CD14-positive monocyte (primary cell): ENCODE measurements at regions not wholly inside any gene's neighbourhood (a gene's known extent, or its start where the extent isn't known, plus 50 kb on each side); places are given as distances from the start of the nearest gene placed in this dataset.

ENCODE experiments used
- DNase-seq, 3 donors: peaks; one replicate each; pipeline ENCODE4 v3.0.0-alpha.2; 2011 to 2022
- H2AFZ ChIP-seq: 2 replicates; pipeline ENCODE4 v1.6.0; 2012; ENCODE audit warnings: mild to moderate bottlenecking, low read depth, low read length, inconsistent platforms; ENCODE audit not compliant: insufficient read depth, poor library complexity, severe bottlenecking
- H3K27ac ChIP-seq, 2 donors: 1 replicate in 1 of 2; 2 replicates in 1 of 2; pipeline ENCODE4 v1.5.1; 2012 to 2013; ENCODE audit warnings: low read length in 2 of 2, control low read depth in 1 of 2, inconsistent platforms in 1 of 2, low read depth in 1 of 2, mild to moderate bottlenecking in 1 of 2
- H3K27me3 ChIP-seq, 2 donors: one replicate each; pipeline versions ENCODE4 v1.6.0 to v1.6.1; 2011 to 2013; ENCODE audit warnings: low read length in 2 of 2; ENCODE audit not compliant: control insufficient read depth in 2 of 2, insufficient read depth in 2 of 2
- H3K36me3 ChIP-seq, 2 donors: replicated peaks in 1 of 2; 1 replicate in 1 of 2; 2 replicates in 1 of 2; pipeline versions ENCODE4 v1.5.1 to v1.6.1; 2012 to 2013; ENCODE audit warnings: low read length in 2 of 2, control low read depth in 1 of 2, inconsistent platforms in 1 of 2, mild to moderate bottlenecking in 1 of 2; ENCODE audit not compliant: insufficient read depth in 2 of 2, control insufficient read depth in 1 of 2
- H3K4me1 ChIP-seq, 2 donors: 1 replicate in 1 of 2; 2 replicates in 1 of 2; pipeline versions ENCODE4 v1.5.1 to v1.6.1; 2012 to 2013; ENCODE audit warnings: low read length in 2 of 2, control low read depth in 1 of 2, inconsistent platforms in 1 of 2, mild to moderate bottlenecking in 1 of 2, moderate library complexity in 1 of 2; ENCODE audit not compliant: insufficient read depth in 2 of 2, control insufficient read depth in 1 of 2
- H3K4me2 ChIP-seq: replicated peaks from 2 replicates; pipeline ENCODE3; 2012; ENCODE audit warnings: low read length, moderate library complexity, mild to moderate bottlenecking; ENCODE audit not compliant: poor library complexity, severe bottlenecking; ENCODE audit errors: extremely low read depth
- H3K4me3 ChIP-seq, 3 experiments: fragments of 200-600 bp in 1 of 3; sonication (generic) in 1 of 3; replicated peaks in 1 of 3; 1 replicate in 2 of 3; 2 replicates in 1 of 3; pipeline ENCODE4 v1.5.1; 2011 to 2013; ENCODE audit warnings: low read length in 3 of 3, mild to moderate bottlenecking in 3 of 3, control low read depth in 2 of 3, low read depth in 2 of 3, inconsistent platforms in 1 of 3, moderate library complexity in 1 of 3
- H3K79me2 ChIP-seq: 2 replicates; pipeline ENCODE4 v1.6.0; 2012; ENCODE audit warnings: mild to moderate bottlenecking, control low read depth, inconsistent platforms, low read length, moderate library complexity; ENCODE audit not compliant: insufficient read depth
- H3K9ac ChIP-seq: 2 replicates; pipeline ENCODE4 v1.6.0; 2017; ENCODE audit warnings: low read length, mild to moderate bottlenecking; ENCODE audit not compliant: insufficient read depth, poor library complexity, severe bottlenecking
- H3K9me3 ChIP-seq, 2 donors: replicated peaks in 1 of 2; 1 replicate in 1 of 2; 2 replicates in 1 of 2; pipeline versions ENCODE4 v1.5.1 to v1.6.1; 2012 to 2013; ENCODE audit warnings: low read length in 2 of 2, control low read depth in 1 of 2; ENCODE audit not compliant: control insufficient read depth in 1 of 2, insufficient read depth in 1 of 2
- H4K20me1 ChIP-seq: 2 replicates; pipeline ENCODE4 v1.6.0; 2012; ENCODE audit warnings: mild to moderate bottlenecking, low read length, control low read depth, moderate library complexity; ENCODE audit not compliant: insufficient read depth
- H3K27ac Mint-ChIP-seq, 7 donors: one replicate each; pipeline ENCODE4 v1.8.0; 2020; ENCODE audit warnings: mild to moderate bottlenecking in 7 of 7, mixed read lengths in 7 of 7, moderate library complexity in 6 of 7, inconsistent platforms in 2 of 7
- H3K27me3 Mint-ChIP-seq, 3 donors: one replicate each; pipeline ENCODE4 v1.8.0; 2021 to 2022; ENCODE audit warnings: low read depth in 3 of 3, mild to moderate bottlenecking in 3 of 3, mixed read lengths in 3 of 3, moderate library complexity in 3 of 3, inconsistent platforms in 1 of 3
- H3K36me3 Mint-ChIP-seq, 2 donors: one replicate each; pipeline ENCODE4 v1.8.0; 2020; ENCODE audit warnings: mixed read lengths in 2 of 2, inconsistent platforms in 1 of 2, mild to moderate bottlenecking in 1 of 2
- H3K4me1 Mint-ChIP-seq: one replicate; pipeline ENCODE4 v1.8.0; 2020; ENCODE audit warnings: mild to moderate bottlenecking, mixed read lengths
- H3K4me3 Mint-ChIP-seq, 2 donors: one replicate each; pipeline ENCODE4 v1.8.0; 2020; ENCODE audit warnings: mild to moderate bottlenecking in 2 of 2, mixed read lengths in 2 of 2, moderate library complexity in 1 of 2
- H3K9me3 Mint-ChIP-seq, 7 donors: one replicate each; pipeline ENCODE4 v1.8.0; 2020 to 2022; ENCODE audit warnings: mixed read lengths in 7 of 7, mild to moderate bottlenecking in 6 of 7, moderate library complexity in 6 of 7, inconsistent platforms in 2 of 7
- WGBS: methylation state at CpG from one replicate; pipeline ENCODE4 v1.1.5; 2013; ENCODE audit warnings: missing lambda C conversion rate; ENCODE audit not compliant: insufficient coverage; 5-methylcytosine and 5-hydroxymethylcytosine counted together
- intact Hi-C, 2 donors: fragments of 100-400 bp; cut with micrococcal nuclease; formaldehyde crosslinking; loops; one replicate each; pipeline versions ENCODE4 v1.15.0 to v1.15.1; 2023
- TF ChIP-seq, protein P1 (sequence below): fragments of 200-600 bp; IDR thresholded peaks from one replicate; pipeline ENCODE4 v1.8.0; 2022; ENCODE audit warnings: antibody characterized with exemption, mild to moderate bottlenecking

DNA sequence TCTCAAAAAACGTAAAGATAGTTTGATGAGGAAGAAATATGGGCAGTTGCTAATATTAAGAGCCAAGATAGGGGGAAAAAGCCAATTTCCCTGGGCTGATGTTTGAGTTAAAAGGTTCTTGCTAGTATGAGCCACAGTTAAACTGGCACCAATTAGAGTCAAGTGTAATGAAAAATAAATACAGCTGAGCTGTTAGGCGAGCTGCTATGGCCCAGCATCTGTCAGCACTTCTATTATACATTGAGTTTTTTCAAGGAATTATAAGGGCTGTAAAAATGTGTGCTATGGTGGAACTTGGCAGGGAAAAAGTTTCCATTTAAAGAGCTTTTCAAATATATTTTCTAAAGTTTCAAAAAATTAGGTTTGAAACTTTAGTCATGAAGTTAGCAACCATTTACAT, 279.6 kb downstream of the CYRIA start:
- H3K27ac ChIP-seq, result no peak overlapping the region
- no peaks in the 10 kb centered on the region for H3K79me2 ChIP-seq
- no peaks in the 10 kb centered on the region for H3K4me1 ChIP-seq
- H3K27me3 ChIP-seq, result no peaks in the 10 kb centered on the region
- WGBS, result 86% methylated on average over 1 of the region's 2 CpGs
- H3K9ac ChIP-seq, result no peak overlapping the region
- no peaks in the 10 kb centered on the region for H3K36me3 ChIP-seq
- Mint-ChIP-seq H3K36me3 (no peaks in the 10 kb centered on the region), H3K27ac (no peak overlapping the region), H3K9me3 (no peaks in the 10 kb centered on the region), H3K4me3 (no peak overlapping the region), H3K4me1 (no peaks in the 10 kb centered on the region), H3K27me3 (no peaks in the 10 kb centered on the region)
- no peak overlapping the region for H3K4me3 ChIP-seq
- intact Hi-C loops, result no loop called here
- TF ChIP-seq, protein P1, sequence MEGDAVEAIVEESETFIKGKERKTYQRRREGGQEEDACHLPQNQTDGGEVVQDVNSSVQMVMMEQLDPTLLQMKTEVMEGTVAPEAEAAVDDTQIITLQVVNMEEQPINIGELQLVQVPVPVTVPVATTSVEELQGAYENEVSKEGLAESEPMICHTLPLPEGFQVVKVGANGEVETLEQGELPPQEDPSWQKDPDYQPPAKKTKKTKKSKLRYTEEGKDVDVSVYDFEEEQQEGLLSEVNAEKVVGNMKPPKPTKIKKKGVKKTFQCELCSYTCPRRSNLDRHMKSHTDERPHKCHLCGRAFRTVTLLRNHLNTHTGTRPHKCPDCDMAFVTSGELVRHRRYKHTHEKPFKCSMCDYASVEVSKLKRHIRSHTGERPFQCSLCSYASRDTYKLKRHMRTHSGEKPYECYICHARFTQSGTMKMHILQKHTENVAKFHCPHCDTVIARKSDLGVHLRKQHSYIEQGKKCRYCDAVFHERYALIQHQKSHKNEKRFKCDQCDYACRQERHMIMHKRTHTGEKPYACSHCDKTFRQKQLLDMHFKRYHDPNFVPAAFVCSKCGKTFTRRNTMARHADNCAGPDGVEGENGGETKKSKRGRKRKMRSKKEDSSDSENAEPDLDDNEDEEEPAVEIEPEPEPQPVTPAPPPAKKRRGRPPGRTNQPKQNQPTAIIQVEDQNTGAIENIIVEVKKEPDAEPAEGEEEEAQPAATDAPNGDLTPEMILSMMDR, result no peak
- no peak overlapping the region for H2AFZ ChIP-seq
- DNase-seq, result no peak
- no peaks in the 10 kb centered on the region for H4K20me1 ChIP-seq
- H3K4me2 ChIP-seq, result no peak overlapping the region
- H3K9me3 ChIP-seq, result no peaks in the 10 kb centered on the region

DNA sequence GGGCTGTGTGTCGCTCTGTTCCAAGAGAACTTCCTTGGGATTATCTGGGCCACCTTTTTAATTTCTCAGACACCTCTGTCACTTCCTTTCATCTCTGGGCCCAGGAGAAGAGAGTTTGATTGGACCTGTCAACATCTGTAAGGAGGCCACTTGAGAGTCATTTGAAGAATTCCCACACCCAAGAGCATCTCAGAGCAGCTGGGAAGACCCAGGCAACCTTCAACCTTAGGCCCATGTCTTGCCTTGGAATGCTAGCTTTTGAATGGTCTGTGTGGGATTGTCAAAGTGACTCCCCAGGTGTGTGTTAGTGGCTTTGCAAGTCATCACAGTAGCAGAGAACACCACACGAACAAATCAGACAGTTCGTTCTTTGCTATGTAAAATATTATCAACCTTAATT, 280.3 kb downstream of the CYRIA start:
- Mint-ChIP-seq H3K4me1 (no peaks in the 10 kb centered on the region), H3K4me3 (no peak overlapping the region), H3K27me3 (no peaks in the 10 kb centered on the region), H3K27ac (no peak overlapping the region), H3K36me3 (no peaks in the 10 kb centered on the region), H3K9me3 (no peaks in the 10 kb centered on the region)
- H3K36me3 ChIP-seq, result no peaks in the 10 kb centered on the region
- WGBS, result no CpG with 5 or more reads among the region's 3 CpGs
- no peaks in the 10 kb centered on the region for H3K27me3 ChIP-seq
- H3K4me1 ChIP-seq, result no peaks in the 10 kb centered on the region
- no peaks in the 10 kb centered on the region for H3K79me2 ChIP-seq
- no peak for DNase-seq
- intact Hi-C loops, result no loop called here
- no peaks in the 10 kb centered on the region for H3K9me3 ChIP-seq
- TF ChIP-seq, protein P1, result no peak
- no peaks in the 10 kb centered on the region for H4K20me1 ChIP-seq
- H3K9ac ChIP-seq, result no peak overlapping the region
- H3K4me2 ChIP-seq, result no peak overlapping the region
- no peak overlapping the region for H2AFZ ChIP-seq
- H3K27ac ChIP-seq, result no peak overlapping the region
- no peak overlapping the region for H3K4me3 ChIP-seq
